Inflammatory macrophage treated with lipopolysaccharide for 4 hours (primary cell): ENCODE measurements at regions not wholly inside any gene's neighbourhood (a gene's known extent, or its start where the extent isn't known, plus 50 kb on each side); places are given as distances from the start of the nearest gene placed in this dataset.

Source experiments
- DNase-seq: peaks from one replicate; pipeline ENCODE4 v3.0.0-alpha.2; 2020

GRCh38 chr16:65219786-65220185 lies 97.9 kb upstream of the CDH11 start:
- no peak for DNase-seq

- DNase-seq, result no peak
These were observed 96.5 kb upstream of the CDH11 start for GRCh38 chr16:65218348-65218747.

- no peak for DNase-seq
These were observed 92.2 kb upstream of the CDH11 start for GRCh38 chr16:65213866-65214595.

- no peak for DNase-seq
These were observed 90.9 kb upstream of the CDH11 start for GRCh38 chr16:65212791-65213190.

GRCh38 chr16:65212240-65212639 lies 90.4 kb upstream of the CDH11 start:
- no peak for DNase-seq

GRCh38 chr16:65202461-65202860 lies 80.6 kb upstream of the CDH11 start:
- no peak for DNase-seq

GRCh38 chr16:65201511-65201910 lies 79.6 kb upstream of the CDH11 start:
- no peak for DNase-seq

GRCh38 chr16:65200857-65201256 lies 79.0 kb upstream of the CDH11 start:
- DNase-seq, result no peak

GRCh38 chr16:65200156-65200773 lies 78.4 kb upstream of the CDH11 start:
- no peak for DNase-seq

GRCh38 chr16:65196420-65197075 lies 74.7 kb upstream of the CDH11 start:
- no peak for DNase-seq

- DNase-seq, result no peak
These were observed 74.1 kb upstream of the CDH11 start for GRCh38 chr16:65195998-65196397.

GRCh38 chr16:65185241-65185778 lies 63.4 kb upstream of the CDH11 start:
- DNase-seq, result no peak

- DNase-seq, result no peak
These were observed 59.3 kb upstream of the CDH11 start for GRCh38 chr16:65181071-65181561.

GRCh38 chr16:65178151-65178550 lies 56.3 kb upstream of the CDH11 start:
- DNase-seq, result no peak

GRCh38 chr16:65176603-65177002 lies 54.7 kb upstream of the CDH11 start:
- no peak for DNase-seq

- no peak for DNase-seq
These were observed 50.5 kb upstream of the CDH11 start for GRCh38 chr16:65172356-65172755.
